HL-60/S4 (cell line): ENCODE measurements at regions not wholly inside any gene's neighbourhood (a gene's known extent, or its start where the extent isn't known, plus 50 kb on each side); places are given as distances from the start of the nearest gene placed in this dataset.

ENCODE experiments used
- in situ Hi-C: fragments of 300-500 bp; cut with MboI; formaldehyde crosslinking; loops from 2 replicates; pipeline ENCODE4 v1.14.3; 2022; ENCODE audit warnings: low sequenced_read_pairs

DNA sequence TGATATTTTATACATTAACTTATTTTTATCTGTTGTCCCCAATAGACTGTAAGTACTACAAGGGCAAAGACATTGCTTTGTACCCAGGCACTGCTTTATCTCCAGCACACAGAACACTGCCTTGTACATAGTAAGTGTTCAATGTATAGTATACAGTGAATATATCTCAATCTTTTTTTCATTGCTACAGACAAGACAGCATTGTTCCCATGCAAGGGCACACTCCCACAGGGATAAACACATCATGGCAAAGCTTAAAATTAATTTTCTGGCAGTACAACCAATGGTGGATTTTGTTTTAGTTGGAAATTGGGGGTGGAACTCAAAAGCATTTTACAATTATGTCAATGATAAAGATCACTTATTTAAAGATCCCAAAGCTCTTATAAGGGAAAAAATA, 112.3 kb upstream of the EEA1 start:
- in situ Hi-C loops: no loop called here

- in situ Hi-C loops: no loop called here
Measured at GRCh38 chr12:93042283-93042682, 113.2 kb upstream of the EEA1 start.

GRCh38 chr12:93042684-93043083, 113.6 kb upstream of the EEA1 start:
- in situ Hi-C loops: no loop called here

- in situ Hi-C loops: no loop called here
Measured at GRCh38 chr12:93043192-93043876, 114.2 kb upstream of the EEA1 start.

- in situ Hi-C loops: no loop called here
Measured at GRCh38 chr12:93043877-93044209, 114.7 kb upstream of the EEA1 start.

DNA sequence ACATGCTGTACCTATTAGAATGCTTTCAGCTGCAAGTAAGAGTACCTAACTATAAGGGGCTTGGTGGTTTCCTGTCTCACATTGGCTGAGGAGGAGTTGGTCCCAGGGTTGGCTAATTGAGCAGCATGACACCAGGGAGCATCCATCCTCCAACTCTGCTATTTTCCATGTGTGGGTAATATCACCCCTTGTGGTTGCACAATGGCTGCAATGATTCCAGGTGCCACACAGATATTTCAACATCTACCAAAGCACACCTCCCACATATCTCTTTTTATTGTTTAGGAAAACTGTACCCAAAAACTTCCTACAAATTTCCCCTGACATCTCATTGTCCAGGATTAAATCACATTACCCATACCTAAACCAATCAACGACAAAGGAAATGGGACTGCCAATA, 118.0 kb upstream of the EEA1 start:
- in situ Hi-C loops: no loop called here

DNA sequence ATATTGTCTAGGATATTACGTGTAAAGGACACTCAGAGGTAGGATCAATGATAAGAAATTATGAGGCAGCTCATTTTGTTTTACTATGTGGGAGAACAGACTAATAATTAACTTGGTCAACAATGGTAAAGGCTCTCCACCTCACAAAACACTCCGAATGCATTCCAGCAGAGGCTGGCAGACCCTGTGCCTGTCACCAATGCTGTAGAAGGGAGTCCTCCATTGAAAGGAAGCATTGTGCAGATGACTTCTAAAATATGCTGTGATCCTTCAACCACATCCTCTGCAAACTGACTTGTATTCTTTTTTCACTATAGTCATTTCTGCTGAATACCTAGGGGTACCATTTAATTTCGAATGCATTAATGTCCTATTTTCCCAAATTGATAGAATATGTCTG, 119.6 kb upstream of the EEA1 start:
- in situ Hi-C loops: no loop called here

DNA sequence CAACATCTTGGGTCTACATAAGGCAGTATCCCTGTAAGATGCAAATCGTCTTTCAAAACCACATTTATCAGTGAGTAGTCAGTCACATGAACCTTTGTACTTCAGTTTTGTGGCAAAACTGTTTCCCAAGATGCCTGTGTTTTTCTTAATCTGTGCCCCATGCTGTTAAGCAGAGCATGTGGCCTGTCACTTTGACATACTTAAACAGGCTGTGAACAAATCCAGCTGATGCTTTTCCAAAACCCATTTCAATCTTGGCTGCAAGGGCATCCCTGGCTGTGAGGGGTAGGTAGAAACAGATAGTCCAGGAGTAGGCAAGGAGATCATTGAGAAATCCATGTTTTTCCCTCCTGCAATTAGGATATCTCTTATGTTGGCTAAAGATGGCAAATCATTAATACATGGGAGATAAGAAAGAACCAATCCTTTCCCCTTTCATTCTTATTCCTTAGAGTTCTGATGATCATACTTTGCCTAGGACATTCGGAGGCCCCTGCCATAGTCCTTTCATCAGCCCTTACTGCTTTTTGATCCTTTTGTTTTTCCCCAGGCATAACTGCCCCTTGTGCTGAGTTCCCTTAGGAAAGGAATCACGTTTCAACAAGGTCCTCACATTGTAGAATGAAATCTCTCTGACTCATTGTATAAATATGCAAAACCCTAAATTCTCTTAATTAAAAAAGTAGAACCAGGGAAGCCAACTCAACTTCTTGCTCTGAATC, 121.1 kb upstream of the EEA1 start:
- in situ Hi-C loops: no loop called here

GRCh38 chr12:93050748-93051081, 121.6 kb upstream of the EEA1 start:
- in situ Hi-C loops: no loop called here

DNA sequence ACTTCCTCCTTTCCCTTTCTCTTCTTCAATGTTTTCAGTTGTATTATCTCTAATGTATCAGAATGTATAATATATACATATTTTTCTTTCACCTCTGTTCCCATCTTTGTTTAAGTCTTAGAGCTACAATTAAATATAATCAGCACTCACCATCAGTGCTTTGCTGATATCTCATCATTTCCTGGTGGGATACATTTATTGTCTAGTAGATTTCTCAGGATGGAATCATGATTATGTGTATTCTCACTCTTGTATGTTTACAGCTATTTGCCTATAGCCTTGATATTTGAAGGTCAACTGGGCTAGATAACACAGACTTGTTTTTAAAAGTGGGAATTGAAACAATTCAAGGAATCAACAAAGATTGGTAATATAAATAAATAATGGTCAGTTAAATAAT, 124.9 kb upstream of the EEA1 start:
- in situ Hi-C loops: no loop called here

DNA sequence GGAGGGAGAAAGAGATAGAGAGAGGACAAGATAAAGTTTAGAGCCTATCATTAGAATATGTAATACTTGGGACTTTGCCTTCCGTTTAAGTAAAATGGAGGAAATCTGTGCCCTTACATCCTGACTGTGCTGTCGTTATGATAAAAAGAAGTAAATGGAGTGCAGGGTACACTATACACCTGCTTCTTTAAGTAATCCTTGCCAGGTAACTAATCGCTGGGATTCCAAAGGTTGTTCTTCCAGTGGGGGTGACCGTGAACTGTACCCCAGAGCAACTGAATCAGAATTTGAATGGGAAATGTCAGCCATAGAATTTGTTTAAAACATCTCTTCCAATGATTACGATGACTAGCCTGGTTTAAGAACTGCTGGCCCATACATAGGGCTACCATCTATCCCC, 126.1 kb upstream of the EEA1 start:
- in situ Hi-C loops: no loop called here

- in situ Hi-C loops: no loop called here
Measured at GRCh38 chr12:93056971-93057535, 128.0 kb upstream of the EEA1 start.

- in situ Hi-C loops: no loop called here
Measured at GRCh38 chr12:93058280-93058679, 129.2 kb upstream of the EEA1 start.

- in situ Hi-C loops: no loop called here
Measured at GRCh38 chr12:93059288-93059687, 130.2 kb upstream of the EEA1 start.

DNA sequence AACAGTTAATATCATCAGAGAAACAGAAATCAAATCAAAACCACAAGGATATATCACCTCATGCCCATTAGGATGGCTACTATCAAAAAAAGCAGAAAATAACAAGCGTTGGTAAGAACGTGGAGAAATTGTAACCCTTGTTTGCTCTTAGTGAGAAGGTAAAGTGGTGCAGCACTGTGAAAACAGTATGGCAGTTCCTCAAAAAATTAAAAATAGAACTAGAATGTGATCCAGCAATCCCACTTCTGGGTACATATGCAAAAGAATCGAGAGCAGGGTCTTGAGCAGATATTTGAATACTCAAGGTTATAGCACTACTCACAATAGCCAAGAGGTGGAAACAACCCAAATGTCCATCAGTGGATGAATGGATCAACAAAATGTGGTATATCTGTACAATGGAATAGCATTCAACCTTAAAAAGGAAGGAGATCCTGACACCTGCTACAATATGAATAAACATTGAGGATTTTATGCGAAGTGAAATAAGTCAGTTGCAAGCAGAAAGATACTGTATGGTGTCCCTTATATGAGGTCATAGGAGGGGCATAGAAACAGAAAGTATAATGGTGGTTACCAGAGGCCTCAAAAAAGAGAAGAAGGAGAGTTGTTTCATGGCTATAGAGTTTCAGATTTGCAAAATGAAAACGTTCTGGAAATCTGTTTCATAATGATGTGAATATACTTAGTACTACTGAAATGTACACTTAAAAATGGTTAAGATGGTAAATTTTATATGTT, 131.0 kb upstream of the EEA1 start:
- in situ Hi-C loops: no loop called here

DNA sequence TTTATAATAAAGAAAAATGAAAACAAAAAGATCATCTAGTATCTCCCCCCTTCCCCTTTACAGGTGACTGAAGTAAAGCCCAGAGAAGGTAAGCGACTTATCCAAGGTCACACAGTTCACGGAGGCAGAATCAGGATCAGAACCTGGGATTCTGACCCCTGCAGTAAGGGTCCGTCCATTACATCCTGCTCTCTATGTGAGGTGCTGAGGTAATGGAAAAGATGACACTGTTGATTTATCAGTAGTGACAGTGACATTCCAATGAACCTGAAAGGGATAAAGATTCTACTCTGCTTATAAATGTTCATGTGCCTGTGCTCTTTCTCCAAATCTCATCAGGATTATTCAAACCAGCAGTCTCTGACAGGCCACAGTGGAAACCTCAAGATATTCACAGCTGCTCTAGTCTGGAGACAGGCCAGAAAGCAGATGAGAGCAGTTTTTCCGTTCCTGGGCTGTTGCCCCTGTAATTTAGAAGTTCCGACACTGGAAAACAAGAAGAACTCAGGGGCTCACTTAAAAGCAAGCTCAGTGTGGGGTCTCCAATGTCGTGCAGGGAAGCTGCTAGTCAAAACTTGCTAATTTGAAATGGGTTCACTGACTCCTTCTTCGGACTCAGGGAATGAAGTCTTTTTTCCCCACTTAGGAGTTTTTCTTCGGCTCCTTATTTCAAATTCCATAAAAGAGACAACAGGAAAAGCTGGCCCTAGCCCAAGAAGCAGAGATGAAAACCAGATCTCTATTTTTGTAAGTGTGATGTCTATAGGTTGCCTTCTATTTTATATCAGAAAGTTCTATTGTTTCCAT, 131.8 kb upstream of the EEA1 start:
- in situ Hi-C loops: no loop called here

DNA sequence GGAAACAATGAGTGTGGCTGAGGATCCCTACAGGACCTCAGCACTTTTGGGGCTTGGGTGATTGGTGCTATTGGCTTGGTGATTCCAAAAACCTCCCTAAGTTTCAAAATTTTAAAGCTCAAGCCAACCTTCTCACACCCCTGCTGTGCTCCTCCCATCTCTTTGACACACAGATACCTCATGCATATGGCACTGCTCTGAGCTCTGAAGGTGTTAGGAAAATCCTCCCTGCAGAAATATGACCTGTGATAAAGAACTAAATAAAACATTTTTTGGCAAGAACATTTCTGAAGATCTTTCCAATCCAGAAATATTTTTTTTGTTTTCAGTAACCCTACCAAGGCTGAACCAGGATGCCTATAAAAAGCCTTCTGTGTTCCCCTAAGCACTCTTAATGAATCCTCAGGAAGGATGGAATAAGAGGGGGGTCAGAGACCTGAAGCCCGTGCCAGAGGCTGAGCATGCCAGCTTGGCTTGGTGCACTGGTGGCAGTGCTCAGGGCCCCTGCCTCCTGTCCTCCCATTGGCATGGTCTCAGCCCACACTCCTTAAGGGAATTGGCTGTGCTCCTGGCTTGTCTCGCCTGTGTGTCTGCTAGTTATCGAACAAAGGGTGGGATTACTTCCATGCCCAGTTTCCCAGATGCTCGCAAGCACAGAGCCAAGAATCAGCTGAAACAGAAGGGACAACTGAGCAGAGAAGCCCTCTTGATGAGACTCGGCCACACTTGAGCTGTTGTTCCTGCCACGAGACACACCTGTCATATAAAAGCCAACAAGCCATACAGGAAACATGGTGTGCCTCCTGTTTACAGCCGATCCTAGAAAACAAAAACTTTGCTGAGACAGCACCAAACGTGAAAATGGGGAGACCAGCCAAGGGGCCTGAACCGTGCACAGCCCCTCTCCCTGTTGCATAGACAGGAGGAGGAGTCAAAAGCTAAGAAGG, 132.7 kb upstream of the EEA1 start:
- in situ Hi-C loops: no loop called here

GRCh38 chr12:93065896-93066295, 136.8 kb upstream of the EEA1 start:
- in situ Hi-C loops: no loop called here

DNA sequence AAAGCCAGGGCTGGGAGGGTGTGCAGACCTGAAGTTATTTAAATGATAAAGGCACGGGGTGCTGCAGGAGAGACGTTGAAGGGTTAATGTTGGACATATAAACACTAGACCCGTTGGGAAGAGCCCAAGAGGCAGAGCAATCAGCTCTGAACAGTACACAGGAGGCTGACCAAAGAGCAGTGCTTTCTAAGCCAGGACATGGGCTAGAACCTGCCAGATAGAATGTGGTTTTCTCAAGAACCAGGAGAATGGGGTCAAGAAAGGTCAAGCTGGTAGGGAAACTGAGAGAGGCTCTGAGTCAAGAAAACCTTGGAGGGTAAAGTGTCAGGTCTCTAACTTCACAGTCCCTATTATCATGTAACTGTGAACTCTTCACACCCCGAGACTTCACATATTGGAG, 143.2 kb upstream of the EEA1 start:
- in situ Hi-C loops: no loop called here

DNA sequence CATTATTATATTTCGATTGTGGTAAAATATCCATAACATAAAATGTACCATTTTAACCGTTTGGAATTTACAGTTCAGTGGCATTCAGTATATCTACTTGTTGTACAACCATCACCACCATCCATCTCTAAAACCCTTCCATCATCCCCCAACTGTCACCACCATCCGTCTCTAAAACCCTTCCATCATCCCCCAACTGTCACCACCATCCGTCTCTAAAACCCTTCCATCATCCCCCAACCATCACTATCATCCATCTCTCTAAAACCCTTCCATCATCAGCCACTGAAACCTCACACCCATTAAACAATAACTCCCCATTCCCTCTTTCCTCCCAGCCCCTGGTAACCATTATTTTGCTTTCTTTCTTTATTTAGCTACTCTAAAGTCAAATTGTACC, 144.2 kb upstream of the EEA1 start:
- in situ Hi-C loops: no loop called here
